Astrocyte (in vitro differentiated cells and primary cell): ENCODE measurements at regions not wholly inside any gene's neighbourhood (a gene's known extent, or its start where the extent isn't known, plus 50 kb on each side); places are given as distances from the start of the nearest gene placed in this dataset.

ENCODE experiments used
- DNase-seq: peaks from one replicate; pipeline ENCODE4 v3.0.0-alpha.2; 2010; ENCODE audit warnings: low read depth
- FAIRE-seq: peaks from 2 replicates; lab custom pipeline; 2011; peaks lifted over from hg19 to GRCh38; lab: Jason Lieb, UNC
- H2AFZ ChIP-seq: 2 replicates; pipeline ENCODE4 v1.6.0; 2012; ENCODE audit warnings: low read depth, low read length, inconsistent platforms
- H3K27ac ChIP-seq: 2 replicates; pipeline ENCODE4 v1.5.1; 2011; ENCODE audit warnings: low read depth, low read length, inconsistent platforms
- H3K27me3 ChIP-seq: 2 replicates; pipeline ENCODE4 v1.6.0; 2011; ENCODE audit warnings: low read length, inconsistent platforms; ENCODE audit not compliant: insufficient read depth
- H3K36me3 ChIP-seq: 2 replicates; pipeline ENCODE4 v1.5.1; 2011; ENCODE audit warnings: low read length, inconsistent platforms; ENCODE audit not compliant: insufficient read depth
- H3K4me1 ChIP-seq: 2 replicates; pipeline ENCODE4 v1.5.1; 2011; ENCODE audit warnings: low read length, inconsistent platforms; ENCODE audit not compliant: insufficient read depth
- H3K4me2 ChIP-seq: 2 replicates; pipeline ENCODE4 v1.6.0; 2012; ENCODE audit warnings: low read length, inconsistent platforms
- H3K4me3 ChIP-seq: 2 replicates; pipeline ENCODE4 v1.5.1; 2011; ENCODE audit warnings: low read depth, mild to moderate bottlenecking, low read length, inconsistent platforms; ENCODE audit not compliant: insufficient read depth
- H3K79me2 ChIP-seq: 2 replicates; pipeline ENCODE4 v1.6.0; 2012; ENCODE audit warnings: mild to moderate bottlenecking, low read length, inconsistent platforms; ENCODE audit not compliant: insufficient read depth
- H3K9ac ChIP-seq: 2 replicates; pipeline ENCODE4 v1.6.0; 2012; ENCODE audit warnings: mild to moderate bottlenecking, low read length, inconsistent platforms
- H3K9me3 ChIP-seq: 2 replicates; pipeline ENCODE4 v1.5.1; 2012; ENCODE audit warnings: low read depth, mild to moderate bottlenecking, low read length, inconsistent platforms; ENCODE audit not compliant: insufficient read depth
- H4K20me1 ChIP-seq: 2 replicates; pipeline ENCODE4 v1.6.0; 2012; ENCODE audit warnings: low read length, inconsistent platforms; ENCODE audit not compliant: insufficient read depth
- H3K27ac Mint-ChIP-seq: one replicate; pipeline ENCODE4 v1.8.0; 2021; ENCODE audit warnings: mild to moderate bottlenecking, mixed read lengths; ENCODE audit not compliant: unreplicated experiment
- H3K27me3 Mint-ChIP-seq: one replicate; pipeline ENCODE4 v1.8.0; 2021; ENCODE audit warnings: low read depth, mixed read lengths; ENCODE audit not compliant: unreplicated experiment
- H3K36me3 Mint-ChIP-seq: one replicate; pipeline ENCODE4 v1.8.0; 2021; ENCODE audit warnings: low read depth, mixed read lengths; ENCODE audit not compliant: unreplicated experiment
- H3K4me1 Mint-ChIP-seq: one replicate; pipeline ENCODE4 v1.8.0; 2021; ENCODE audit warnings: low read depth, mixed read lengths; ENCODE audit not compliant: unreplicated experiment
- H3K4me3 Mint-ChIP-seq: one replicate; pipeline ENCODE4 v1.8.0; 2021; ENCODE audit warnings: mild to moderate bottlenecking, moderate library complexity, mixed read lengths; ENCODE audit not compliant: unreplicated experiment
- H3K9me3 Mint-ChIP-seq: one replicate; pipeline ENCODE4 v1.8.0; 2021; ENCODE audit warnings: mild to moderate bottlenecking, mixed read lengths; ENCODE audit not compliant: unreplicated experiment
- CTCF ChIP-seq: IDR thresholded peaks from 2 replicates; pipeline ENCODE4 v1.5.1; 2011; ENCODE audit warnings: low read depth, mild to moderate bottlenecking, inconsistent platforms, low read length, moderate library complexity; ENCODE audit not compliant: insufficient read depth
- EZH2 ChIP-seq: IDR thresholded peaks from 2 replicates; pipeline ENCODE4 v1.6.1; 2012; ENCODE audit warnings: mild to moderate bottlenecking, low read length, inconsistent platforms; ENCODE audit not compliant: insufficient read depth

DNA sequence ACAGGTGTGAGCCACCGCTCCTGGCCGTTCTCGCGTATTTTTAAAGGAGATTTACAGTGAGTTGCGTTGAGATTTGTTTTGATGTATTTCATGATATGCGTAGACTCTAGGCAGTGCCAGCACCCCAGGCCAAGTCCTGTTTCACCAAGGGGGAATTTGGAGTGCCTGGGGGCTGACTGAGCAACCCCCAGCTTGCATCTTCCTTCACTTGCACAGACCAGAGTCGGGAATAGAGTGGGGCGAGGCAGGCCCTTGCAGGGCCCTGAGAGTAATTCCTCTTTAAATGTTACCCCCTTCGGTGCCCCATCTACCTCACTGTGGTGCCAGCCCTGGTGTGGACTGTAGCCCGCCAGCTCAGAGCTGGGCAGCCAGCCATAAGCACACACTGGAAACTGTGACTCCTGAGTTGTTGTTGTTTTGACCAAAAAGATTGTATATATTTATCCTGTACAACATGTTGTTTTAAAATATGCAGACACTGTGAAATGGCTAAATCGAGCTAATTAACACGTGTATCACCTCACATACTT, 269.5 kb downstream of the NPHP4 start:
- H3K4me3 ChIP-seq: no peak overlapping the region
- no peaks in the 10 kb centered on the region for H3K27me3 ChIP-seq
- H2AFZ ChIP-seq: no peak overlapping the region
- no peak overlapping the region for H3K27ac Mint-ChIP-seq
- TF ChIP-seq CTCF (no peak), EZH2 (no peak)
- no peak overlapping the region for H3K27ac ChIP-seq
- FAIRE-seq (no peak), DNase-seq (no peak)
- no peaks in the 10 kb centered on the region for H3K4me1 ChIP-seq
- no peak overlapping the region for H3K4me3 Mint-ChIP-seq
- no peak overlapping the region for H3K4me2 ChIP-seq
- no peaks in the 10 kb centered on the region for H3K9me3 ChIP-seq
- peaks cover 5% of the 10 kb centered on the region for H3K4me1 Mint-ChIP-seq
- H3K9me3 Mint-ChIP-seq: no peaks in the 10 kb centered on the region
- no peak overlapping the region for H3K9ac ChIP-seq
- no peaks in the 10 kb centered on the region for H4K20me1 ChIP-seq
- H3K27me3 Mint-ChIP-seq: peaks cover 36% of the 10 kb centered on the region
- H3K36me3 ChIP-seq: no peaks in the 10 kb centered on the region
- H3K36me3 Mint-ChIP-seq: no peaks in the 10 kb centered on the region
- H3K79me2 ChIP-seq: no peaks in the 10 kb centered on the region

DNA sequence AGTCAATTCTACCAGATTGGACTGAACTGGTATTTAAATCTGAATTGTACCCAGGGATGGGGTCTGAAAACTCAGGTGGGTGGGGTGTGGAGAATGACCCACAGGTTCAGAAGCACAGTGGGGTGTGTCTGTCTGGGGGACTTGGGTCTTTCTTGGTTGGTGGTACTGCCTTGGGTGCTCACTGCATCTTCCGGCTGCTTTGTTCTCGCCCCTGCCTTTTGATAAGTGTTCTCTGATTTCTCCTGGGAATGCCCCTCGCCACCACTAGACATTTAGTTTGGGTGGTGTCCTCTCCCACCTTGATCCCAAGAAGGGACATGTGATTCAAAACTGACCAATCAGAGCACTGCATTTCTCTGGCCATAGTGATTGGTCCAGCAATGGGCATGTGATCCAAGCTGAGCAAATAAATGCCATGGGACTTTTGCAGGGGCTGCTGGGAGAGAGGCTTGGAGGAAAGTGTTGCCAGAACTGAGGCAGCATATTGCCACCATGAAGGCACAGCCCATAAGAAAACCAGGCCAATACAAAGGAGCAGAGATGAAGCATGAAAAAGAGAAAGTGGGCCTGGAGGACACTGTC, 270.5 kb downstream of the NPHP4 start:
- H3K9me3 Mint-ChIP-seq: no peaks in the 10 kb centered on the region
- Histone ChIP-seq H3K4me1 (no peaks in the 10 kb centered on the region), H3K9ac (no peak overlapping the region), H3K4me2 (no peak overlapping the region), H3K4me3 (no peak overlapping the region), H3K79me2 (no peaks in the 10 kb centered on the region), H3K36me3 (no peaks in the 10 kb centered on the region), H3K27ac (no peak overlapping the region), H3K27me3 (no peaks in the 10 kb centered on the region), H3K9me3 (no peaks in the 10 kb centered on the region), H4K20me1 (no peaks in the 10 kb centered on the region), H2AFZ (no peak overlapping the region)
- FAIRE-seq (no peak), DNase-seq (no peak)
- H3K4me3 Mint-ChIP-seq: no peak overlapping the region
- H3K36me3 Mint-ChIP-seq: no peaks in the 10 kb centered on the region
- TF ChIP-seq EZH2 (no peak), CTCF (no peak)
- no peak overlapping the region for H3K27ac Mint-ChIP-seq
- H3K4me1 Mint-ChIP-seq: peaks cover 2% of the 10 kb centered on the region
- peaks cover 36% of the 10 kb centered on the region for H3K27me3 Mint-ChIP-seq

GRCh38 chr1:5720936-5721335, 271.3 kb downstream of the NPHP4 start:
- Mint-ChIP-seq H3K27me3 (peaks cover 31% of the 10 kb centered on the region), H3K27ac (no peak overlapping the region), H3K4me1 (peaks cover 2% of the 10 kb centered on the region), H3K36me3 (no peaks in the 10 kb centered on the region), H3K4me3 (no peak overlapping the region), H3K9me3 (peaks cover under 1% of the 10 kb centered on the region)
- FAIRE-seq: no peak
- H3K36me3 ChIP-seq: no peaks in the 10 kb centered on the region
- H3K4me3 ChIP-seq: no peak overlapping the region
- no peak overlapping the region for H3K4me2 ChIP-seq
- no peak overlapping the region for H2AFZ ChIP-seq
- H3K4me1 ChIP-seq: no peaks in the 10 kb centered on the region
- H3K27ac ChIP-seq: no peak overlapping the region
- H4K20me1 ChIP-seq: no peaks in the 10 kb centered on the region
- DNase-seq: no peak
- TF ChIP-seq EZH2: no peak
- TF ChIP-seq CTCF: no peak
- H3K79me2 ChIP-seq: no peaks in the 10 kb centered on the region
- no peaks in the 10 kb centered on the region for H3K9me3 ChIP-seq
- H3K9ac ChIP-seq: no peak overlapping the region
- no peaks in the 10 kb centered on the region for H3K27me3 ChIP-seq
